Bronchial epithelial cell (primary cell): ENCODE measurements at regions not wholly inside any gene's neighbourhood (a gene's known extent, or its start where the extent isn't known, plus 50 kb on each side); places are given as distances from the start of the nearest gene placed in this dataset.

ENCODE experiments used
- DNase-seq: peaks from one replicate; pipeline ENCODE4 v3.0.0-alpha.2; 2010; ENCODE audit warnings: low read depth
- FAIRE-seq: peaks from 2 replicates; lab custom pipeline; 2011; peaks lifted over from hg19 to GRCh38; lab: Jason Lieb, UNC
- H3K27me3 ChIP-seq: 2 replicates; pipeline ENCODE4 v1.5.1; 2011; ENCODE audit warnings: low read length; ENCODE audit not compliant: control insufficient read depth, insufficient read depth
- H3K36me3 ChIP-seq: 2 replicates; pipeline ENCODE4 v1.5.1; 2011; ENCODE audit warnings: low read length; ENCODE audit not compliant: control insufficient read depth, insufficient read depth
- H3K4me3 ChIP-seq: 2 replicates; pipeline ENCODE4 v1.5.1; 2011; ENCODE audit warnings: mild to moderate bottlenecking, low read depth, low read length, control low read depth
- CTCF ChIP-seq: IDR thresholded peaks from 2 replicates; pipeline ENCODE4 v1.5.1; 2011; ENCODE audit warnings: mild to moderate bottlenecking, moderate library complexity, low read length, control low read depth, inconsistent platforms; ENCODE audit not compliant: insufficient read depth, severe bottlenecking

DNA sequence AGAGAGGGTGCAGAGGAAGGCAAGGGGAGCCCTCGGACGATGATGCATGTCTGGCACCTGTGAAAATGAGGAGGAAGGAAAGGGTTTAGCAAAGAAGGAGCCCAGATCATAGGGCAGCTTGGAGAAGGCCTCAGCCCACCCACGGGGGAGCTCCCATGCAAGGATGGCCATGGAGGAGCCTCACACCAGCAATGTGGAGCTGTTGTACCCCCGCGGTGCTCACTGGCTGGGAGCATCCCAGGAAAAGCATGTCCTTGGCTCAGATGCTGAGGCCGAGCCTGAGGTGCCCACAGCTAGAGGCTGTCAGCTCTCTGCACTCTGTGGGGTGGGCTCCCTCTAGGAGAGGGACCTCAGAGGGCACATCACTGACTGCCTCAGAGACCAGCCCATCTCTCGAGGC, 622.6 kb downstream of the AACS start:
- Histone ChIP-seq H3K4me3 (no peak overlapping the region), H3K27me3 (no peaks in the 10 kb centered on the region), H3K36me3 (no peaks in the 10 kb centered on the region)
- no peak for TF ChIP-seq CTCF
- DNase-seq (no peak), FAIRE-seq (no peak)

DNA sequence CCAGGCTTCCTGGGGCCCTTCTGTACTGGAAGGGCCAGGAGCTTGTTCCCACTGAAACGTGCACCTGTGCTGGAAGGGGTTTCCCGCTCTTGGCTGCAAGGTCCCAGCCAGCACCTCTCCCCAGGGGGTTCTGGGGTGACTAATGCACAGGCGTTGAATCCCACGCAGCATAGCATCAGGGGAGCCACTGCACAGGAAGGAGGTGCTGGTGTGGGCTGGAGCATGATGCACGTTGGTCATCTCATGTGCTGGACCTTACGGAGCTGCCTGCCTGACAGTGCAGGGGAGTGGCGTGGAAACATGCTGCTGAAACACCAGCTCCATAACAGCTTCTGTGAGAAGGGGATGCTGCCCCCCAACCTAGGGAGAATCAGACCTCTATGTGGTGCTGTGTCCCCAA, 623.0 kb downstream of the AACS start:
- no peaks in the 10 kb centered on the region for H3K27me3 ChIP-seq
- DNase-seq (no peak), FAIRE-seq (no peak)
- TF ChIP-seq CTCF = no peak
- no peaks in the 10 kb centered on the region for H3K36me3 ChIP-seq
- no peak overlapping the region for H3K4me3 ChIP-seq

GRCh38 chr12:125688881-125689280, 623.6 kb downstream of the AACS start:
- Histone ChIP-seq H3K36me3 (no peaks in the 10 kb centered on the region), H3K27me3 (no peaks in the 10 kb centered on the region), H3K4me3 (no peak overlapping the region)
- no peak for DNase-seq
- FAIRE-seq = no peak
- no peak for TF ChIP-seq CTCF

DNA sequence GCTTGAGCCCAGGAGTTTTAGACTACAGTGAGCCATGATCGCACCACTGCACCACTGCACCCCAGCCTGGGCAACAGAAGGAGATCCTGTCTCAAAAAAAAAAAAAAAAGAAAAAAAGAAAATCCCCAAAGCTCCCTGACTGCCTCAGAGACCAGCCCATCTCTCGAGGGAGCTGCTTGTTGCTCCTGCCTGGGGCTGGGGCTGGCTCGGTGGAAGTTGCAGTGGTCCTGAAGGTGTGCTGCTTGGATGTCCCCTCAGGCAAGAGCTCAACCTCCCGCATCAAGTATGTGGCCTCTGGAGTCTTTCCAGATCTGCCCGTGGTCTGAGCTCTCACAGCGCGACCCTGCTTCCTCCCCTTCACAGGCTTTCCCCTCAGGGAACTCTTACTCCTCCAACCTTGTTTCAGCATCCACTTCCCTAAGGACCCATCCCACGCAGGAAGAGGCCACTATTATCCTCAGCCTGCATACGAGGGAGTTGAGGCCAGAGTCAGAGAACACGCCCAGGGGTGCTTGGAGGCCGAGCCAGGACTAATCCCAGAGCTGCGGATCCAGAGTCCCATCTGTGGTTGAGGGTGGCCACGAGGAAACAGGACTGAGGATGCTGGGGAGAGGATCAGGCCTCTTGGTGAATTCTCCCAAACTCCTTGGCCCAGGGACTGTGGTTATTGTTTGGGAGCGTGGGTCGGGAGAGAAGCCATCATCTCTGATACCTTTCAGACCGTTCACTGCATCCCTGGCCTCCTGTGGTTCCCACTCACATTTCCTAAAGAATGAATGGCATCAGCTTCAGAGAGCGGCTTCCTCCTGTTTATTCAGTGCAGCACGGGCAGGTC, 624.6 kb downstream of the AACS start:
- FAIRE-seq (no peak), DNase-seq (no peak)
- no peak for TF ChIP-seq CTCF
- Histone ChIP-seq H3K27me3 (no peaks in the 10 kb centered on the region), H3K36me3 (no peaks in the 10 kb centered on the region), H3K4me3 (no peak overlapping the region)

DNA sequence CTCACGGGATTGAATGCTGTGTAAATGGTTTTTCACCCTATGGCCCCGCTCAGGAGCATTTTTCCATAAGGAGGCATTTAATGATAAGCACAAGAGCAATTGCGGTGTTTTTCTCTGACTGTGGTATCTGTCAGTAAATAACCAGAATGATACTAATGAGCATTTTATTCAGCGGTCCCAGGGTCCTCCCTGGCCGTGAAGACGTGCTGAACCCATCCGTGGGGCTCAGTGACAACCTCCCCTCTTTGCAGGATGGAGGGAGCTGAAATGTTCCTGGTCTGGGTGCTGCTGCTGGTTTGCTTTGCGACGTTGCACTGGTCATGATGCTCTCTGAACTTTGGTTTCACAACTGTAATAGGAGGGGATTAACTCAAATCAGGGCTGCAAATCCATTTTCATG, 625.6 kb downstream of the AACS start:
- FAIRE-seq (no peak), DNase-seq (no peak)
- Histone ChIP-seq H3K4me3 (no peak overlapping the region), H3K36me3 (no peaks in the 10 kb centered on the region), H3K27me3 (no peaks in the 10 kb centered on the region)
- no peak for TF ChIP-seq CTCF

GRCh38 chr12:125696054-125696453, 630.8 kb downstream of the AACS start:
- DNase-seq = no peak
- no peaks in the 10 kb centered on the region for H3K27me3 ChIP-seq
- no peaks in the 10 kb centered on the region for H3K36me3 ChIP-seq
- H3K4me3 ChIP-seq = no peak overlapping the region
- FAIRE-seq = no peak
- TF ChIP-seq CTCF = no peak
